ENCODE measurements at regions not wholly inside any gene's neighbourhood (a gene's known extent, or its start where the extent isn't known, plus 50 kb on each side); places are given as distances from the start of the nearest gene placed in this dataset.
A peak's percentile ranks its signal among the peaks of the same experiment; 100 is the strongest.

- H3K4me2 ChIP-seq, result no peak overlapping the region
- TF ChIP-seq CTCF (conservative IDR thresholded peaks at IDR 0.05) (no peak), EZH2 (IDR thresholded peaks at IDR 0.05; ENCODE audit: low read depth) (no peak)
- H3K4me1 ChIP-seq (replicated peaks; ENCODE audit: insufficient read depth), result no peaks in the 10 kb centered on the region
- H2AFZ ChIP-seq, result no peak overlapping the region
- ChIA-PET POLR2A (ENCODE audit: unreplicated experiment) (no interaction called here), CTCF (no interaction called here)
- no TSS peak for BruUV-seq (replicated peaks)
- no peak for DNase-seq
- no peaks in the 10 kb centered on the region for H3F3A ChIP-seq (ENCODE audit: insufficient read depth, low read depth)
- H3K4me3 ChIP-seq, result no peak overlapping the region
- H3K27me3 ChIP-seq (ENCODE audit: insufficient read depth, low read depth), result no peaks in the 10 kb centered on the region
- no peaks in the 10 kb centered on the region for H4K20me1 ChIP-seq (ENCODE audit: insufficient read depth)
- H3K9me2 ChIP-seq (ENCODE audit: insufficient read depth), result no peaks in the 10 kb centered on the region
- intact Hi-C loops (cut with micrococcal nuclease; ENCODE audit: unreplicated experiment), result no loop called here
- H3K36me3 ChIP-seq (ENCODE audit: low read depth), result no peaks in the 10 kb centered on the region
- no peaks in the 10 kb centered on the region for H3K9me3 ChIP-seq (ENCODE audit: insufficient read depth, low read depth)
- H3K79me2 ChIP-seq (ENCODE audit: low read depth), result no peaks in the 10 kb centered on the region
- H3K27ac ChIP-seq, result no peak overlapping the region
Measured at GRCh38 chr1:187854457-187854856, 1025.7 kb downstream of the PLA2G4A start.

- DNase-seq, result peak in 1 of 2 experiments; percentile 41
- CTCF ChIA-PET, result no interaction called here
- Histone ChIP-seq H2AFZ (no peak overlapping the region), H4K20me1 (ENCODE audit: insufficient read depth) (no peaks in the 10 kb centered on the region), H3K9me3 (ENCODE audit: insufficient read depth, low read depth) (no peaks in the 10 kb centered on the region), H3K36me3 (ENCODE audit: low read depth) (no peaks in the 10 kb centered on the region), H3K9me2 (ENCODE audit: insufficient read depth) (no peaks in the 10 kb centered on the region), H3K79me2 (ENCODE audit: low read depth) (no peaks in the 10 kb centered on the region), H3K4me2 (0 out of 2 replicates have a peak overlapping the region, but pooled peaks have one; percentile 1), H3K4me1 (replicated peaks; ENCODE audit: insufficient read depth) (peaks cover 6% of the 10 kb centered on the region), H3F3A (ENCODE audit: insufficient read depth, low read depth) (no peaks in the 10 kb centered on the region; the same call in 1 of the 2 replicates), H3K27ac (no peak overlapping the region), H3K4me3 (no peak overlapping the region), H3K27me3 (ENCODE audit: insufficient read depth, low read depth) (no peaks in the 10 kb centered on the region)
- BruUV-seq (replicated peaks), result no TSS peak
- intact Hi-C loops (cut with micrococcal nuclease; ENCODE audit: unreplicated experiment), result no loop called here
- TF ChIP-seq CTCF (conservative IDR thresholded peaks at IDR 0.05) (no peak), EZH2 (IDR thresholded peaks at IDR 0.05; ENCODE audit: low read depth) (no peak)
- POLR2A ChIA-PET (ENCODE audit: unreplicated experiment), result no interaction called here
Measured at GRCh38 chr1:187862506-187862905, 1033.8 kb downstream of the PLA2G4A start.

- DNase-seq, result no peak
- Histone ChIP-seq H3K27me3 (ENCODE audit: insufficient read depth, low read depth) (no peaks in the 10 kb centered on the region), H3F3A (ENCODE audit: insufficient read depth, low read depth) (no peaks in the 10 kb centered on the region), H3K27ac (no peak overlapping the region), H3K79me2 (ENCODE audit: low read depth) (no peaks in the 10 kb centered on the region), H2AFZ (no peak overlapping the region), H3K4me3 (no peak overlapping the region), H3K4me1 (replicated peaks; ENCODE audit: insufficient read depth) (no peaks in the 10 kb centered on the region), H4K20me1 (ENCODE audit: insufficient read depth) (no peaks in the 10 kb centered on the region), H3K4me2 (no peak overlapping the region), H3K36me3 (ENCODE audit: low read depth) (no peaks in the 10 kb centered on the region), H3K9me3 (ENCODE audit: insufficient read depth, low read depth) (no peaks in the 10 kb centered on the region), H3K9me2 (ENCODE audit: insufficient read depth) (no peaks in the 10 kb centered on the region)
- no TSS peak for BruUV-seq (replicated peaks)
- intact Hi-C loops (cut with micrococcal nuclease; ENCODE audit: unreplicated experiment), result no loop called here
- POLR2A ChIA-PET (ENCODE audit: unreplicated experiment), result no interaction called here
- CTCF ChIA-PET, result no interaction called here
- TF ChIP-seq CTCF (conservative IDR thresholded peaks at IDR 0.05) (no peak), EZH2 (IDR thresholded peaks at IDR 0.05; ENCODE audit: low read depth) (no peak)
Measured at GRCh38 chr1:187870552-187870951, 1041.8 kb downstream of the PLA2G4A start.

Measured in PC-9 (cell line).